Tibial nerve (tissue), 4 donors: ENCODE measurements at regions not wholly inside any gene's neighbourhood (a gene's known extent, or its start where the extent isn't known, plus 50 kb on each side); places are given as distances from the start of the nearest gene placed in this dataset.
"Not testable (repeated sequence)": the region's sequence is repeated elsewhere in the genome, so short reads cannot be mapped to it uniquely, and the experiment has no call there.

Experiments
- DNase-seq, 2 donors: peaks; one replicate each; pipeline ENCODE4 v3.0.0-alpha.2; 2019; ENCODE audit warnings: low spot score in 2 of 2
- H3K27ac ChIP-seq, 4 donors: fragments of 200-600 bp; sonication (generic) in 3 of 4; one replicate each; pipeline ENCODE4 v1.5.1; 2017 to 2019; ENCODE audit warnings: mild to moderate bottlenecking in 1 of 4
- H3K27me3 ChIP-seq, 2 donors: fragments of 200-600 bp; sonication (generic) in 1 of 2; one replicate each; pipeline versions ENCODE4 v1.5.1 to v1.6.0; 2017 to 2019
- H3K36me3 ChIP-seq, 3 donors: fragments of 200-600 bp; sonication (generic); one replicate each; pipeline ENCODE4 v1.5.1; 2018 to 2019
- H3K4me1 ChIP-seq, 4 donors: fragments of 200-600 bp; sonication (generic) in 3 of 4; one replicate each; pipeline ENCODE4 v1.5.1; 2017 to 2019
- H3K4me3 ChIP-seq, 4 donors: fragments of 200-600 bp; sonication (generic) in 3 of 4; one replicate each; pipeline ENCODE4 v1.5.1; 2017 to 2019; ENCODE audit warnings: mild to moderate bottlenecking in 1 of 4, moderate library complexity in 1 of 4
- H3K9me3 ChIP-seq, 4 donors: fragments of 200-600 bp; sonication (generic) in 3 of 4; one replicate each; pipeline ENCODE4 v1.5.1; 2017 to 2019
- EP300 ChIP-seq, 2 donors: sonication (generic); formaldehyde crosslinking; IDR thresholded peaks; one replicate each; pipeline ENCODE4 v1.6.1; 2017; ENCODE audit warnings: antibody characterized with exemption in 2 of 2, mild to moderate bottlenecking in 1 of 2
- POLR2A ChIP-seq, 2 donors: fragments of 450-650 bp; IDR thresholded peaks; one replicate each; pipeline ENCODE4 v1.6.1; 2017; ENCODE audit warnings: antibody characterized with exemption in 2 of 2, mild to moderate bottlenecking in 2 of 2, moderate library complexity in 2 of 2
- WGBS, 2 donors: methylation state at CpG; one replicate each; pipeline ENCODE4 v1.1.5; 2018; 5-methylcytosine and 5-hydroxymethylcytosine counted together
- TF ChIP-seq, protein P1 (sequence below), 5 experiments: fragments of 200-600 bp in 3 of 5; fragments of 450-650 bp in 2 of 5; sonication (generic) in 3 of 5; IDR thresholded peaks; one replicate each; pipeline ENCODE4 v1.5.1; 2016 to 2019; ENCODE audit warnings: antibody characterized with exemption in 5 of 5, mild to moderate bottlenecking in 3 of 5, moderate library complexity in 2 of 5

DNA sequence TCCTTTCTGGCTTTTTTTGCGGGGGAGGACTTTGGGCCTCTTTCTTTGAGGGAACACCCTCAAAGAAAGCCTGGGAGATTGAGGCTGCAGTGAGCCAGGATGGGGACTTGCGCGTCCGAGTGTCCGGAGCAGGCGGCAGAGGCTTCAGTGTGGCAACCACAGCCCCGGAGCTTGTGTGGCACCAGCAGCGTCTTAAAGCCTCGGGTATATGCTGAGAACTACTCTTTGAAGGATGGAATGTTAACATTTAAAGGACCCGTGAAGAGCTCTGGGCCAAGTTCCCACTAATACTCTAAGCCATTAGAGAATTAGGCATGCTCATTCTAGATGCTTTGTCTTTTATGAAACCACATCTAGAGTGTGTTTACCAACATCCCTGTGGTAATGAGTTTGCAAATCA, 168.2 kb downstream of the SEPTIN7 start:
- DNase-seq = no peak
- no peak overlapping the region for H3K4me3 ChIP-seq
- H3K4me1 ChIP-seq = no peaks in the 10 kb centered on the region
- peaks cover 0 to 29% of the 10 kb centered on the region in 2 donors for H3K27me3 ChIP-seq
- no peak for TF ChIP-seq POLR2A (IDR thresholded peaks at IDR 0.05)
- TF ChIP-seq, protein P1, sequence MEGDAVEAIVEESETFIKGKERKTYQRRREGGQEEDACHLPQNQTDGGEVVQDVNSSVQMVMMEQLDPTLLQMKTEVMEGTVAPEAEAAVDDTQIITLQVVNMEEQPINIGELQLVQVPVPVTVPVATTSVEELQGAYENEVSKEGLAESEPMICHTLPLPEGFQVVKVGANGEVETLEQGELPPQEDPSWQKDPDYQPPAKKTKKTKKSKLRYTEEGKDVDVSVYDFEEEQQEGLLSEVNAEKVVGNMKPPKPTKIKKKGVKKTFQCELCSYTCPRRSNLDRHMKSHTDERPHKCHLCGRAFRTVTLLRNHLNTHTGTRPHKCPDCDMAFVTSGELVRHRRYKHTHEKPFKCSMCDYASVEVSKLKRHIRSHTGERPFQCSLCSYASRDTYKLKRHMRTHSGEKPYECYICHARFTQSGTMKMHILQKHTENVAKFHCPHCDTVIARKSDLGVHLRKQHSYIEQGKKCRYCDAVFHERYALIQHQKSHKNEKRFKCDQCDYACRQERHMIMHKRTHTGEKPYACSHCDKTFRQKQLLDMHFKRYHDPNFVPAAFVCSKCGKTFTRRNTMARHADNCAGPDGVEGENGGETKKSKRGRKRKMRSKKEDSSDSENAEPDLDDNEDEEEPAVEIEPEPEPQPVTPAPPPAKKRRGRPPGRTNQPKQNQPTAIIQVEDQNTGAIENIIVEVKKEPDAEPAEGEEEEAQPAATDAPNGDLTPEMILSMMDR (IDR thresholded peaks at IDR 0.05) = no peak
- no peak for TF ChIP-seq EP300 (IDR thresholded peaks at IDR 0.05)
- 50 to 70% methylated on average over 6 to 10 of the region's 10 CpGs for WGBS, 2 donors
- H3K9me3 ChIP-seq = no peaks in the 10 kb centered on the region
- no peaks in the 10 kb centered on the region for H3K36me3 ChIP-seq
- H3K27ac ChIP-seq = no peak overlapping the region

- H3K27ac ChIP-seq = no peak overlapping the region
- H3K4me3 ChIP-seq = no peak overlapping the region
- no peak for DNase-seq
- 87 to 92% methylated on average over 2 of the region's 2 CpGs for WGBS, 2 donors
- H3K9me3 ChIP-seq = no peaks in the 10 kb centered on the region
- H3K27me3 ChIP-seq = peaks cover 0 to 29% of the 10 kb centered on the region in 2 donors
- TF ChIP-seq, protein P1 (IDR thresholded peaks at IDR 0.05) = no peak
- TF ChIP-seq POLR2A (IDR thresholded peaks at IDR 0.05) (no peak), EP300 (IDR thresholded peaks at IDR 0.05) (no peak)
- H3K4me1 ChIP-seq = no peaks in the 10 kb centered on the region
- no peaks in the 10 kb centered on the region for H3K36me3 ChIP-seq
Measured at GRCh38 chr7:35970458-35970857, 169.6 kb downstream of the SEPTIN7 start.

DNA sequence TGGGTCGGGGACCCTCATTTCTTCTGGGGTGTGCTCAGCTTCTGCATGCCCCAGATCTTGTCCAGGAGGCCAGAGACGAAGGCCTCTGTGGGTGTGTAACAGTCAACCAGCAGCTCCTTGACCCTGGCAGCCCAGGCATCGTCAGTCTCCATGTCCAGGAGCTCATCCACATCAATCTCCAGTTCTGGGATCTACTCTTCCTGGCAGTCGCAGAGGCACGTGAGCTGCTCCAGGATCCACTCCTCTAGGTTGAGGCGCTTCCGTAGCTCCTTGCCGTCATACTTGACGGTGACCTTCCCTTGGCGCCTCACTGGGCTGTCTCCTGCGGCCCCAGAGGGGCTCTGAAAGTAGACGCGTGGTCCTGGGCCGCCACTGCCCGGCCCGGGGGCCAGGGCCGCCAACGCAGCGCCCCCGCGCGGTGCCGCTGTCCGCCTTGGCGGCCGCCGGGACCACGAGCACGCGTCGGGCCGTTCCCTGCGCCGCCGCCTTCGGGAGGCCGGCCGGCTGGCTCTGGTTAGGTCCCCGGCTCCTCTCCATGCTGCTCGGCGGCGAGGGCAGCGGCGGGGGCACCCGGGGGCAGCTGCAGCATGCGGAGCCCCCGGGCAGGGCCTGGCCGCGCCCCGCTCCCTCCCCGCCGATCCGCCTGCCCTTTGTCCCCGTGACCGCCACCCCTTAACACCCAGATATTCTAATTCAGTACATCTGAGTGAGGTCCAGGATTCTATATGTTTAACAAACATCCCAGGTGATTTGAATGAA, 170.5 kb downstream of the SEPTIN7 start:
- Histone ChIP-seq H3K27ac (no peak overlapping the region), H3K4me1 (no peaks in the 10 kb centered on the region), H3K27me3 (peaks cover 0 to 29% of the 10 kb centered on the region in 2 donors), H3K9me3 (no peaks in the 10 kb centered on the region), H3K4me3 (peak overlapping the region in 2 of 4 donors; percentile 16 to 31), H3K36me3 (no peaks in the 10 kb centered on the region)
- TF ChIP-seq, protein P1 (IDR thresholded peaks at IDR 0.05) = peak in 1 of 5 experiments; percentile 19
- no peak for TF ChIP-seq POLR2A (IDR thresholded peaks at IDR 0.05)
- DNase-seq = no peak
- whole genome bisulfite sequencing, 2 donors = 27 to 58% methylated on average over 46 to 49 of the region's 55 CpGs

- Histone ChIP-seq H3K4me3 (no peak overlapping the region), H3K27ac (no peak overlapping the region), H3K27me3 (peaks cover 0 to 10% of the 10 kb centered on the region in 2 donors), H3K36me3 (no peaks in the 10 kb centered on the region), H3K4me1 (no peaks in the 10 kb centered on the region), H3K9me3 (no peaks in the 10 kb centered on the region)
- DNase-seq = peak in 1 of 2 donors; percentile 81
- 0 to 8% methylated on average over 1 of the region's 1 CpG for WGBS, 2 donors
- no peak for TF ChIP-seq EP300 (IDR thresholded peaks at IDR 0.05)
- TF ChIP-seq, protein P1 (IDR thresholded peaks at IDR 0.05) = peak; percentile 71 to 84 (median 81)
Measured at GRCh38 chr7:35975851-35976454, 175.1 kb downstream of the SEPTIN7 start.

DNA sequence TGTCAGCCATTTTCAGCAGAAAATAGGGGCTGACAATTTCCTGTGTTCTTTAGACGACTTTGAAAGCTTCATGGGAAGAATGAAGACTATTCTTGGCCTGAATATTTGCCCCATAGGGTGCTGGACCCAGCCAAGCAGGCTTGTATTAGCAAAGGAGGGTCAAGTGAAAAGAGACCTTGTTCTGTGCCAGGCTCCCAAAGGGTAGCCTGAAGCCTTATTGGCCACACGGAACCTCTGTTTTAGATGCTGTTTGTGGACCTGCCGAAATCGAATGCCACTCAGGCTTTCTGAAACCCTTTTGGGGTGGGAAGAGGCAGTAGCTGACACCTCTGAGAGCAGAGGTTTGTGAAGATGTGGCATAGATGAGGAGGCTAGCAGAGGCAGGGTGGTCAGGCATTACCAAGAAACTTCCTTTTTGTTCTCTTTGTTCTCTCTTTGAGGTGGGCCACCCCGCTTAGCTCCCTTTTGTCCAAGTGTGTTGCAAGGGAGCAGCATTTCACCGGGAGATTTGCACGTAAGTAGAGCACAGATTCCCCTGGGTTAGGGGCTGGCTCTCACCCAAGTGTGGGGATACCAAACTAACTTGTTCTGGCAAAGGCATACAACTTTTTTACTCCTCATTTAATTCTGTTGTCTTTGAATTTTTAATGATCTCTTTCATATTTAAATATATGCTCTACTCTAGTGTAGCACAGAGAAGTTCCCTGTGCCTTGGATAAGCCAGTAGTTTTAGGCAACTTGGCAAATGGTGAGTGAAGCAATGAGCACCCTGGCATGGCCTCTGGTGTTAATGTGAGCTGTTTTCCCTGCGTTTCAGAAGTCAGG, 174.0 kb upstream of the EEPD1 start:
- not testable (repeated sequence) for H3K9me3 ChIP-seq, H3K27ac ChIP-seq, H3K4me1 ChIP-seq, H3K36me3 ChIP-seq, H3K4me3 ChIP-seq, DNase-seq, H3K27me3 ChIP-seq
- 51 to 57% methylated on average over 8 of the region's 8 CpGs for WGBS, 2 donors
